GM12892 (cell line): ENCODE measurements at regions not wholly inside any gene's neighbourhood (a gene's known extent, or its start where the extent isn't known, plus 50 kb on each side); places are given as distances from the start of the nearest gene placed in this dataset.

Source experiments
- POLR2A ChIP-seq: IDR thresholded peaks from 2 replicates; pipeline ENCODE4 v1.6.1; 2011; ENCODE audit warnings: low read depth, low read length, control low read depth
- POLR2AphosphoS5 ChIP-seq: IDR thresholded peaks from 2 replicates; pipeline ENCODE4 v1.6.1; 2011; ENCODE audit warnings: low read depth, low read length, control low read depth

DNA sequence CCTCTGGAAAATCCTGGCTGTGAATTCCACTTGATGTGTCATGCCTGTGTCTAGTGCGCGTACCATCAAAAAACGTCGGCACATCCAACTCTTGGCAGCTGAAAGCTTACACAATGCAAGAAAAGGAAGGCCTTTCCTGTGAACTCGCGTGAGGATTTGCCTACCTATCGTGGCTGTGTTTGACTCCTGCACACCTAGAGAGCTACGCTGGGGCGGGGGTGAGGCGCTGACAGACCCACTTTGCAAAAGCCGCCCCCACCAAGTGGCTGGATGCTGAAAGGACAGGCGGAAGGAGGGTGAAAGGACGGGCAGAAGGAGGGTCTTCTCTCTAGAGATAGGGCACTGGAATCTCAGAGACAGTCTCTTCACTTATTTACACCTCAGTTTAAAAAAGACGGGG lies 270.1 kb downstream of the EIPR1 start:
- TF ChIP-seq POLR2A (no peak), POLR2AphosphoS5 (no peak)
